IMR-90 (cell line): ENCODE measurements at regions not wholly inside any gene's neighbourhood (a gene's known extent, or its start where the extent isn't known, plus 50 kb on each side); places are given as distances from the start of the nearest gene placed in this dataset.

ENCODE experiments used
- ATAC-seq: fragments of 200-7000 bp; cut with Tn5 transposase; 2 replicates; pipeline ENCODE4 v1.9.1; 2020; ENCODE audit warnings: low read depth, mild to moderate bottlenecking, moderate library complexity
- BruUV-seq: library from RNA; stranded (reverse); fragments of 400-500 nt; replicated peaks from 2 replicates; lab custom pipeline; 2021; lab: Mats Ljungman, UMichigan
- CTCF ChIA-PET: fragments of 300-600 bp; formaldehyde crosslinking; extraction: SDS; loops from one replicate; lab custom pipeline; 2021; ENCODE audit warnings: antibody characterized with exemption; lab: Yijun Ruan, JAX
- POLR2A ChIA-PET: fragments of 300-600 bp; sonication (Branson Sonifier 250); formaldehyde crosslinking; loops from one replicate; lab custom pipeline; 2022; ENCODE audit warnings: antibody characterized with exemption; ENCODE audit not compliant: unreplicated experiment; lab: Charles Lee
- DNase-seq: peaks from one replicate; pipeline ENCODE4 v3.0.0; 2013
- H2AFZ ChIP-seq: replicated peaks from 2 replicates; pipeline ENCODE3; 2013; ENCODE audit warnings: low read length, mild to moderate bottlenecking; ENCODE audit not compliant: poor library complexity
- H2AK5ac ChIP-seq: 2 replicates; pipeline ENCODE4 v1.6.1; 2013; ENCODE audit warnings: low read depth, low read length, inconsistent platforms
- H2AK9ac ChIP-seq: replicated peaks from 2 replicates; pipeline ENCODE3; 2013; ENCODE audit warnings: mild to moderate bottlenecking, low read depth, low read length, moderate library complexity; ENCODE audit not compliant: poor library complexity
- H2BK120ac ChIP-seq: 2 replicates; pipeline ENCODE4 v1.6.1; 2013; ENCODE audit warnings: low read depth, low read length, inconsistent platforms
- H2BK15ac ChIP-seq: 3 replicates; pipeline ENCODE4 v1.6.1; 2013; ENCODE audit warnings: low read depth, low read length, inconsistent platforms
- H2BK20ac ChIP-seq: 2 replicates; pipeline ENCODE4 v1.6.1; 2013; ENCODE audit warnings: low read depth, mild to moderate bottlenecking, inconsistent platforms, low read length, moderate library complexity
- H2BK5ac ChIP-seq: 2 replicates; pipeline ENCODE4 v1.6.1; 2013; ENCODE audit warnings: mild to moderate bottlenecking, low read depth, low read length, inconsistent platforms; ENCODE audit not compliant: poor library complexity, severe bottlenecking
- H3K14ac ChIP-seq: replicated peaks from 2 replicates; pipeline ENCODE4 v1.6.1; 2013; ENCODE audit warnings: low read depth, low read length, inconsistent platforms
- H3K18ac ChIP-seq: 2 replicates; pipeline ENCODE4 v1.6.1; 2013; ENCODE audit warnings: low read depth, low read length, control low read depth
- H3K23ac ChIP-seq: 2 replicates; pipeline ENCODE4 v1.6.1; 2013; ENCODE audit warnings: low read depth, low read length, inconsistent platforms
- H3K27ac ChIP-seq: 2 replicates; pipeline ENCODE4 v1.5.1; 2013; ENCODE audit warnings: mild to moderate bottlenecking, control low read depth, low read length; ENCODE audit not compliant: insufficient read depth
- H3K27me3 ChIP-seq: 2 replicates; pipeline ENCODE4 v1.6.1; 2013; ENCODE audit warnings: low read length; ENCODE audit not compliant: control insufficient read depth, insufficient read depth
- H3K36me3 ChIP-seq: 2 replicates; pipeline ENCODE4 v1.6.1; 2013; ENCODE audit warnings: low read length, mixed read lengths; ENCODE audit not compliant: control insufficient read depth, insufficient read depth
- H3K4ac ChIP-seq: 2 replicates; pipeline ENCODE4 v1.6.1; 2013; ENCODE audit warnings: low read depth, low read length, inconsistent platforms
- H3K4me1 ChIP-seq: 2 replicates; pipeline ENCODE4 v1.6.1; 2013; ENCODE audit warnings: low read length, mixed read lengths; ENCODE audit not compliant: control insufficient read depth, insufficient read depth
- H3K4me2 ChIP-seq: 2 replicates; pipeline ENCODE4 v1.6.1; 2013; ENCODE audit warnings: low read depth, mild to moderate bottlenecking, control low read depth, low read length, moderate library complexity
- H3K4me3 ChIP-seq: 2 replicates; pipeline ENCODE4 v1.5.1; 2013; ENCODE audit warnings: low read depth, mild to moderate bottlenecking, control low read depth, low read length, moderate library complexity; ENCODE audit not compliant: insufficient read depth
- H3K56ac ChIP-seq: 2 replicates; pipeline ENCODE4 v1.6.1; 2013; ENCODE audit warnings: low read length, inconsistent platforms; ENCODE audit not compliant: insufficient read depth; ENCODE audit errors: extremely low read depth
- H3K79me1 ChIP-seq, 2 experiments: 2 replicates each; pipeline ENCODE4 v1.6.1; 2013; ENCODE audit warnings: low read length in 2 of 2, inconsistent platforms in 1 of 2, low read depth in 1 of 2
- H3K9ac ChIP-seq: 2 replicates; pipeline ENCODE4 v1.6.1; 2013; ENCODE audit warnings: low read depth, low read length, control low read depth
- H3K9me1 ChIP-seq: 2 replicates; pipeline ENCODE4 v1.6.1; 2013; ENCODE audit warnings: low read length, inconsistent platforms; ENCODE audit not compliant: insufficient read depth
- H3K9me3 ChIP-seq: 2 replicates; pipeline ENCODE4 v1.6.1; 2013; ENCODE audit warnings: low read length; ENCODE audit not compliant: control insufficient read depth, insufficient read depth
- H4K20me1 ChIP-seq: 2 replicates; pipeline ENCODE4 v1.6.1; 2013; ENCODE audit warnings: low read length, inconsistent platforms; ENCODE audit not compliant: insufficient read depth
- H4K5ac ChIP-seq: 2 replicates; pipeline ENCODE4 v1.6.1; 2013; ENCODE audit warnings: mild to moderate bottlenecking, low read depth, low read length, control low read depth
- H4K8ac ChIP-seq, 2 experiments: 2 replicates each; pipeline ENCODE4 v1.6.1; 2013; ENCODE audit warnings: low read depth in 2 of 2, low read length in 2 of 2, control low read depth in 1 of 2, inconsistent platforms in 1 of 2
- H4K91ac ChIP-seq: 2 replicates; pipeline ENCODE4 v1.6.1; 2013; ENCODE audit warnings: low read depth, low read length, inconsistent platforms; ENCODE audit not compliant: insufficient read depth
- ELK1 ChIP-seq: fragments of 150-350 bp; IDR thresholded peaks from 2 replicates; pipeline ENCODE4 v1.6.1; 2016; ENCODE audit warnings: low read depth, mild to moderate bottlenecking, low read length, moderate library complexity, borderline replicate concordance
- FOS ChIP-seq: fragments of 150-350 bp; IDR thresholded peaks from 2 replicates; pipeline ENCODE4 v1.6.1; 2016; ENCODE audit warnings: low read depth, low read length
- RFX5 ChIP-seq: IDR thresholded peaks from 2 replicates; pipeline ENCODE4 v1.8.0; 2012; ENCODE audit warnings: low read depth, mild to moderate bottlenecking, low read length, moderate library complexity
- WGBS, 2 experiments: methylation state at CpG; one replicate each; pipeline versions ENCODE4 v1.1.5 to v1.1.7; 2013; ENCODE audit warnings: missing lambda C conversion rate in 2 of 2; ENCODE audit not compliant: insufficient read length in 1 of 2; ENCODE audit errors: extremely low coverage in 2 of 2; 5-methylcytosine and 5-hydroxymethylcytosine counted together
- dilution Hi-C: fragments of 300-500 bp; cut with HindIII; formaldehyde crosslinking; loops from one replicate; pipeline ENCODE4 v1.14.3; 2018; ENCODE audit warnings: low sequenced_read_pairs; ENCODE audit not compliant: unreplicated experiment
- in situ Hi-C: fragments of 300-500 bp; cut with MboI; formaldehyde crosslinking; loops from 3 replicates; pipeline ENCODE4 v1.14.3; 2019; ENCODE audit warnings: low sequenced_read_pairs, inconsistent platforms, mixed read lengths
- intact Hi-C: fragments of 100-400 bp; cut with micrococcal nuclease; formaldehyde crosslinking; loops from 2 replicates; pipeline ENCODE4 v1.10.0; 2022

GRCh38 chrX:137891431-137891830 lies 325.5 kb downstream of the ZIC3 start:
- Histone ChIP-seq H3K18ac (no peak overlapping the region), H3K9me3 (peaks cover 3% of the 10 kb centered on the region; the same call in 1 of the 2 replicates), H3K4me3 (no peak overlapping the region), H3K4ac (no peak overlapping the region), H2BK5ac (no peak overlapping the region), H2BK120ac (no peak overlapping the region), H2AK9ac (no peak overlapping the region), H3K4me2 (no peak overlapping the region), H2AK5ac (no peak overlapping the region), H3K79me1 (no peaks in the 10 kb centered on the region), H4K20me1 (no peaks in the 10 kb centered on the region), H3K4me1 (no peaks in the 10 kb centered on the region), H3K23ac (no peak overlapping the region), H4K5ac (no peak overlapping the region), H3K36me3 (no peaks in the 10 kb centered on the region), H4K91ac (no peak overlapping the region), H2BK20ac (no peak overlapping the region), H2AFZ (no peak overlapping the region), H3K14ac (no peak overlapping the region), H3K27me3 (no peaks in the 10 kb centered on the region), H3K9ac (no peak overlapping the region), H3K27ac (no peak overlapping the region), H3K9me1 (no peaks in the 10 kb centered on the region), H2BK15ac (no peak overlapping the region), H3K56ac (no peak overlapping the region), H4K8ac (no peak overlapping the region)
- no CpG with 5 or more reads among the region's 3 CpGs for WGBS, 2 experiments
- dilution Hi-C loops: no loop called here
- ChIA-PET POLR2A (no interaction called here), CTCF (no interaction called here)
- no TSS peak for BruUV-seq
- ATAC-seq (no peak), DNase-seq (no peak)
- in situ Hi-C loops: no loop called here
- intact Hi-C loops: no loop called here
- TF ChIP-seq RFX5 (no peak), FOS (no peak), ELK1 (no peak)
